ENCODE measurements at regions not wholly inside any gene's neighbourhood (a gene's known extent, or its start where the extent isn't known, plus 50 kb on each side); places are given as distances from the start of the nearest gene placed in this dataset.

DNA sequence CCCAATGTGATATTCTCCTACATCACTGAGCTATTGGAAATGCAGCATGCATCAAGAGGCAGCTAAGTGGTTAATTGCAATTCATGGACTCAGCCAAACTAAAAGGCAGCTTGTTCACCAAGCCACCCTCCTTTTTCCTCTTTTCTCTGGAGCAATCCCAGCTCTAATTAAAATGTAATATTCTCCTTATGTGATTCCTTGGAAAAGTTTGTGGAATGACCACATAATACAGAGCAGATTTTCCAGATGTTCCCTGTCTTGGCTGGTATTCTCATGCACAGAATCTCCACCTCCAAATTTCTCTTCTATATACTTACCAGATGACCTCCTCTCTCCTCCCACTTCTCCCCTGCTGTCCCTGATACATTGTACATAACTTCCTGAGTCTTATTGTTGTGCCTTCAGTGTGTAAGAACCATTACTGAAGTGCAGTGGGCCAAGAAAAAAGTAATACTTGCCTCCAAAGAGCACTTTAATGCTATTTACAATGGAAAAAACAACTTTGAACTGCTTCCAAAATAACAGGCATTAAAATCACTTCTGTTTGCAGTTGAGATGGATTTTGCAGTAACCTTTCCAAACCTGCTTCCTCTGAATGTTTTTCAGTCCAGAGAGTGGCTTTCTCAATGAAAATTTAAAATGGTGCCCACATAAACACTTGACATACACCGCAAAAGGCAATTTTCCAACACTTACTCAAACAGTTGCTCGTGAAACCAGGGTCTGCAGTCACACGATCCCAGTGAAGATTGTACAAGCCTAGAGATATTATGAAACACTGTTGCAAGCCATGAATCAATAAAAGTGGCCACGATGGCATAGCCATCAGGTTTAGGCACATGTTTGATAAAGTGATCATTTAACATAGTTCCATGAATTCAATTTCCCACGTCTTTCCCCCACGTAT lies 258.0 kb downstream of the MTX2 start:
- Histone ChIP-seq H3K9me3 (no peaks in the 10 kb centered on the region), H3K36me3 (no peaks in the 10 kb centered on the region), H3K27me3 (no peaks in the 10 kb centered on the region), H3K4me1 (no peaks in the 10 kb centered on the region), H3K4me3 (ENCODE audit: low read depth, low read length) (no peak overlapping the region)
- TF ChIP-seq, protein P1, sequence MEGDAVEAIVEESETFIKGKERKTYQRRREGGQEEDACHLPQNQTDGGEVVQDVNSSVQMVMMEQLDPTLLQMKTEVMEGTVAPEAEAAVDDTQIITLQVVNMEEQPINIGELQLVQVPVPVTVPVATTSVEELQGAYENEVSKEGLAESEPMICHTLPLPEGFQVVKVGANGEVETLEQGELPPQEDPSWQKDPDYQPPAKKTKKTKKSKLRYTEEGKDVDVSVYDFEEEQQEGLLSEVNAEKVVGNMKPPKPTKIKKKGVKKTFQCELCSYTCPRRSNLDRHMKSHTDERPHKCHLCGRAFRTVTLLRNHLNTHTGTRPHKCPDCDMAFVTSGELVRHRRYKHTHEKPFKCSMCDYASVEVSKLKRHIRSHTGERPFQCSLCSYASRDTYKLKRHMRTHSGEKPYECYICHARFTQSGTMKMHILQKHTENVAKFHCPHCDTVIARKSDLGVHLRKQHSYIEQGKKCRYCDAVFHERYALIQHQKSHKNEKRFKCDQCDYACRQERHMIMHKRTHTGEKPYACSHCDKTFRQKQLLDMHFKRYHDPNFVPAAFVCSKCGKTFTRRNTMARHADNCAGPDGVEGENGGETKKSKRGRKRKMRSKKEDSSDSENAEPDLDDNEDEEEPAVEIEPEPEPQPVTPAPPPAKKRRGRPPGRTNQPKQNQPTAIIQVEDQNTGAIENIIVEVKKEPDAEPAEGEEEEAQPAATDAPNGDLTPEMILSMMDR (IDR thresholded peaks at IDR 0.05; ENCODE audit: low read depth, low read length) = no peak
- no peak for DNase-seq

DNA sequence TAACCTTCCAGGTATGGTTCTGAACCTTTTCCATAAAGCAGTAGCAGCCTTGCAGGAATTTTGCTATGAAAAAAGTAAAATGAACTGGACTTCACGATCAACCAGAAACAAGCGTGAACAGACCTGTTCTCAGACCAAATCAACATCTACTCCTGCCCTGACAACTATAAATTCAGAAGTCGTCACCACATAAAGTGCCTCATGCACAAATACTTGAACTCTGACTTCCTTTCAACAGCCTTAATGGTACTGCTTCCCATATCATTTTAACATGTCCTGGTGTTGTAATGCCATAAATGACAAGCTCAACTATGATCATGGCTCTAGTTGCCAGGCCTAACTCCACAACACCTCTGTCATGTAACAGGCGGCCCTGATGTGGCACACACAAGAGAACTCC lies 262.4 kb downstream of the MTX2 start:
- TF ChIP-seq, protein P1 (IDR thresholded peaks at IDR 0.05; ENCODE audit: low read depth, low read length) = no peak
- H3K36me3 ChIP-seq = no peaks in the 10 kb centered on the region
- H3K9me3 ChIP-seq = no peaks in the 10 kb centered on the region
- no peak for DNase-seq
- no peak overlapping the region for H3K4me3 ChIP-seq (ENCODE audit: low read depth, low read length)
- no peaks in the 10 kb centered on the region for H3K4me1 ChIP-seq
- H3K27me3 ChIP-seq = no peaks in the 10 kb centered on the region

- no peak for DNase-seq
- Histone ChIP-seq H3K4me1 (no peaks in the 10 kb centered on the region), H3K27me3 (no peaks in the 10 kb centered on the region), H3K9me3 (no peaks in the 10 kb centered on the region), H3K36me3 (no peaks in the 10 kb centered on the region), H3K4me3 (ENCODE audit: low read depth, low read length) (no peak overlapping the region)
- TF ChIP-seq, protein P1 (IDR thresholded peaks at IDR 0.05; ENCODE audit: low read depth, low read length) = no peak
These were observed 264.4 kb downstream of the MTX2 start for GRCh38 chr2:176533505-176534193.

DNA sequence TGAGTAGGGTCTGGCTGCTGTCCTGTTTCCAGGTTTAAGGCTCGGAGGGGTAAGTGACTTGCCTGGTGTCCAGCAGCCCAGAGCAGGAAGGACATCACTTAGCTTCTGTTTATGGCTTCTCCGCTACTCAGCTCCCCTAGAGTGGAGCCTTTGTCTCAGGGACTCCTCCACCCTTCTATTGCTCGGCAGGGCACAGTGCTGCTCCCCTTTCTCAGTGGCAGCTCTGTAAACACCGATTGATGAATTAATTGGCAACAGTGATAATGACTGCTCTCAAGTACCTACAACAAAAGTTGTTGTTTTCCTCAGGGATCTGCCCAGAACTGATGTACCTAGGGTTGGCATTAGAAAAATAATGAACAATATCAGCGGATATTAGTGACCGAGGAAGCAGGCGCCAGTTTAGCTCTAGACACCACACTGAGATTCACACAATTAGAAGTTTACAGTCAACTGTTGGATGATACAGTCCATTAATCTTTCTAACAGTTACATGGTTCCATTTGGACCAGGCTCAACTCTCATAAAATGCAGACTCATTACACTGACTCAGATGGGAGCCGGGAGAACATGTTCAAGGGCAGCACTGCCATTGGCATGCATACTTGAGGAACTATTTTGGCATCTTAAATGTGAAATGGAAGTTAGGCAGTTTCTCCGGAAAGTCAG lies 265.7 kb downstream of the MTX2 start:
- H3K4me3 ChIP-seq (ENCODE audit: low read depth, low read length) = no peak overlapping the region
- no peaks in the 10 kb centered on the region for H3K9me3 ChIP-seq
- TF ChIP-seq, protein P1 (IDR thresholded peaks at IDR 0.05; ENCODE audit: low read depth, low read length) = no peak
- DNase-seq = no peak
- no peaks in the 10 kb centered on the region for H3K27me3 ChIP-seq
- H3K36me3 ChIP-seq = no peaks in the 10 kb centered on the region
- no peaks in the 10 kb centered on the region for H3K4me1 ChIP-seq

- Histone ChIP-seq H3K4me3 (ENCODE audit: low read depth, low read length) (no peak overlapping the region), H3K36me3 (no peaks in the 10 kb centered on the region), H3K9me3 (no peaks in the 10 kb centered on the region), H3K4me1 (no peaks in the 10 kb centered on the region), H3K27me3 (no peaks in the 10 kb centered on the region)
- TF ChIP-seq, protein P1 (IDR thresholded peaks at IDR 0.05; ENCODE audit: low read depth, low read length) = no peak
- DNase-seq = no peak
These were observed 266.3 kb downstream of the MTX2 start for GRCh38 chr2:176535467-176536113.
